ENCODE measurements at regions not wholly inside any gene's neighbourhood (a gene's known extent, or its start where the extent isn't known, plus 50 kb on each side); places are given as distances from the start of the nearest gene placed in this dataset.

DNA sequence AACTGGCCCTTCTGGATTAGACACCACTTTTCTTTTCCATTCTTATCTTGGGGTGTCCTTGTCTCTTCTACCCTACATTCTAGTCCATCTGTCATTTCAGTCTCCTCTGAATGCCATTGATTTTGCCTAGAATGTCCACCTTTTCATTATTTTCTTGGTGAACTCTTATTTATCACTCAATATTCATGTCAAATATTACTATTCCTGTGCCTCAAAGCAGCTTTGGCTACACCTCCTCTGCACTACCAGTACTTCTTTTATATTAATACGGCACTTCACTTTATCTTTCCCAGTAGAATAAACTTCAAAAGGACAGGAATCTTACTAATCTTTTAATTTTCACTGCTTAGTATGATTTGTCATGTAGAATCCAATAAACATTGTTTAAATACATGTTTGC lies 186.4 kb upstream of the DPYD start:
- ChIA-PET POLR2A (no interaction called here), CTCF (no interaction called here)
- Histone ChIP-seq H3K9me3 (peaks cover 16% of the 10 kb centered on the region), H3K4me2 (no peak overlapping the region), H3K27ac (no peak overlapping the region), H3K4me3 (no peak overlapping the region), H3K4me1 (peaks cover 27% of the 10 kb centered on the region)
- ATAC-seq (no peak), DNase-seq (ENCODE audit: low read depth in 1 of 2, low spot score in 1 of 2) (no peak), FAIRE-seq (no peak)
- WGBS (ENCODE audit: missing lambda C conversion rate), result 69% methylated on average over 1 of the region's 1 CpG
- TF ChIP-seq, protein P1, sequence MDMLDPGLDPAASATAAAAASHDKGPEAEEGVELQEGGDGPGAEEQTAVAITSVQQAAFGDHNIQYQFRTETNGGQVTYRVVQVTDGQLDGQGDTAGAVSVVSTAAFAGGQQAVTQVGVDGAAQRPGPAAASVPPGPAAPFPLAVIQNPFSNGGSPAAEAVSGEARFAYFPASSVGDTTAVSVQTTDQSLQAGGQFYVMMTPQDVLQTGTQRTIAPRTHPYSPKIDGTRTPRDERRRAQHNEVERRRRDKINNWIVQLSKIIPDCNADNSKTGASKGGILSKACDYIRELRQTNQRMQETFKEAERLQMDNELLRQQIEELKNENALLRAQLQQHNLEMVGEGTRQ (IDR thresholded peaks at IDR 0.05), result no peak
- no peak for TF ChIP-seq PHF8 (IDR thresholded peaks at IDR 0.05; ENCODE audit: borderline replicate concordance, low read depth)
- TF ChIP-seq NPAS2 (CRISPR knock-in tag; IDR thresholded peaks at IDR 0.05; ENCODE audit: borderline replicate concordance), result no peak
- no peak for TF ChIP-seq ZFP36 (IDR thresholded peaks at IDR 0.05; ENCODE audit: borderline replicate concordance, partially characterized antibody)
- no peak for TF ChIP-seq NR3C1 (IDR thresholded peaks at IDR 0.05)
- no peak for TF ChIP-seq ZNF302 (CRISPR knock-in tag; IDR thresholded peaks at IDR 0.05)
- no peak for TF ChIP-seq NFE2L2 (conservative IDR thresholded peaks at IDR 0.05; ENCODE audit: low read length)
- TF ChIP-seq, protein P2, sequence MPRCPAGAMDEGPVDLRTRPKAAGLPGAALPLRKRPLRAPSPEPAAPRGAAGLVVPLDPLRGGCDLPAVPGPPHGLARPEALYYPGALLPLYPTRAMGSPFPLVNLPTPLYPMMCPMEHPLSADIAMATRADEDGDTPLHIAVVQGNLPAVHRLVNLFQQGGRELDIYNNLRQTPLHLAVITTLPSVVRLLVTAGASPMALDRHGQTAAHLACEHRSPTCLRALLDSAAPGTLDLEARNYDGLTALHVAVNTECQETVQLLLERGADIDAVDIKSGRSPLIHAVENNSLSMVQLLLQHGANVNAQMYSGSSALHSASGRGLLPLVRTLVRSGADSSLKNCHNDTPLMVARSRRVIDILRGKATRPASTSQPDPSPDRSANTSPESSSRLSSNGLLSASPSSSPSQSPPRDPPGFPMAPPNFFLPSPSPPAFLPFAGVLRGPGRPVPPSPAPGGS (IDR thresholded peaks at IDR 0.05), result no peak
- no peak for TF ChIP-seq FOSB (CRISPR knock-in tag; IDR thresholded peaks at IDR 0.05)
- no peak for TF ChIP-seq MAZ (IDR thresholded peaks at IDR 0.05; ENCODE audit: borderline replicate concordance, low read depth, low read length)
- TF ChIP-seq HOXA7 (CRISPR knock-in tag; IDR thresholded peaks at IDR 0.05), result no peak
- TF ChIP-seq, protein P3, sequence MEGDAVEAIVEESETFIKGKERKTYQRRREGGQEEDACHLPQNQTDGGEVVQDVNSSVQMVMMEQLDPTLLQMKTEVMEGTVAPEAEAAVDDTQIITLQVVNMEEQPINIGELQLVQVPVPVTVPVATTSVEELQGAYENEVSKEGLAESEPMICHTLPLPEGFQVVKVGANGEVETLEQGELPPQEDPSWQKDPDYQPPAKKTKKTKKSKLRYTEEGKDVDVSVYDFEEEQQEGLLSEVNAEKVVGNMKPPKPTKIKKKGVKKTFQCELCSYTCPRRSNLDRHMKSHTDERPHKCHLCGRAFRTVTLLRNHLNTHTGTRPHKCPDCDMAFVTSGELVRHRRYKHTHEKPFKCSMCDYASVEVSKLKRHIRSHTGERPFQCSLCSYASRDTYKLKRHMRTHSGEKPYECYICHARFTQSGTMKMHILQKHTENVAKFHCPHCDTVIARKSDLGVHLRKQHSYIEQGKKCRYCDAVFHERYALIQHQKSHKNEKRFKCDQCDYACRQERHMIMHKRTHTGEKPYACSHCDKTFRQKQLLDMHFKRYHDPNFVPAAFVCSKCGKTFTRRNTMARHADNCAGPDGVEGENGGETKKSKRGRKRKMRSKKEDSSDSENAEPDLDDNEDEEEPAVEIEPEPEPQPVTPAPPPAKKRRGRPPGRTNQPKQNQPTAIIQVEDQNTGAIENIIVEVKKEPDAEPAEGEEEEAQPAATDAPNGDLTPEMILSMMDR (IDR thresholded peaks at IDR 0.05), result no peak
- no peak for TF ChIP-seq HEYL (CRISPR knock-in tag; IDR thresholded peaks at IDR 0.05)
- TF ChIP-seq ESRRA (IDR thresholded peaks at IDR 0.05; ENCODE audit: borderline replicate concordance, low read length), result no peak
- no peak for TF ChIP-seq MAFK (IDR thresholded peaks at IDR 0.05; ENCODE audit: partially characterized antibody)
- no peak for TF ChIP-seq EP300 (IDR thresholded peaks at IDR 0.05)
- TF ChIP-seq RCOR1 (IDR thresholded peaks at IDR 0.05; ENCODE audit: low read depth, low read length), result no peak
- TF ChIP-seq, protein P4, sequence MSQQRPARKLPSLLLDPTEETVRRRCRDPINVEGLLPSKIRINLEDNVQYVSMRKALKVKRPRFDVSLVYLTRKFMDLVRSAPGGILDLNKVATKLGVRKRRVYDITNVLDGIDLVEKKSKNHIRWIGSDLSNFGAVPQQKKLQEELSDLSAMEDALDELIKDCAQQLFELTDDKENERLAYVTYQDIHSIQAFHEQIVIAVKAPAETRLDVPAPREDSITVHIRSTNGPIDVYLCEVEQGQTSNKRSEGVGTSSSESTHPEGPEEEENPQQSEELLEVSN (IDR thresholded peaks at IDR 0.05; ENCODE audit: borderline replicate concordance, low read depth), result no peak
- no peak for TF ChIP-seq HOXB5 (CRISPR knock-in tag; IDR thresholded peaks at IDR 0.05)
- no peak for TF ChIP-seq GATA3 (IDR thresholded peaks at IDR 0.05; ENCODE audit: borderline replicate concordance)

DNA sequence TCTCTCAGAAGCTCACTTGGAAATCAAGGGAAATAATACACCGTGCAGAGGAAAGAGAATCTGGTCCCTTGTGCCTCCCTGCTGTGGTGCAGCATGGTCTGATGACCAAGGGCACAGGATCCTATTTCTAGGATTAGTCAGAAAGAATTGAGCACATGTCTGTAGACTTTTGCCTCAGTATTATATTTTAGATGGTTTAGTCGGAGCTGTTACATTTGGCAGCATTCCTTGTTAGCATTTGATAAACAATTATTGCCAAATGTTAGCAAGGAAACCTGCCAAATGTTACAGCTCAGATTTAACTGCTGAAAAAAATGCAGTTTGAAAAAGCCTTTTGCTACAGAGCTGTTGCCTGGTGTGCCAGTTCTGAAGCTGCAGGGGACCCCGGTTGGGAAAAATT lies 183.5 kb upstream of the DPYD start:
- peak in 1 of 2 experiments; percentile 36; a peak in 2 of 6 replicates for ATAC-seq
- Histone ChIP-seq H3K9me3 (peaks cover 16% of the 10 kb centered on the region), H3K4me1 (peaks cover 20% of the 10 kb centered on the region), H3K4me3 (no peak overlapping the region), H3K4me2 (peak overlapping the region; percentile 34; the same call in 2 of the 3 replicates), H3K27ac (peak overlapping the region in 1 of 2 experiments; percentile 55; a peak in 3 of 6 replicates)
- 21% methylated on average over 3 of the region's 3 CpGs for WGBS (ENCODE audit: missing lambda C conversion rate)
- POLR2A ChIA-PET, result no interaction called here
- TF ChIP-seq POLR2A (IDR thresholded peaks at IDR 0.05; ENCODE audit: low read length) (no peak), RARB (CRISPR knock-in tag; IDR thresholded peaks at IDR 0.05) (no peak), CEBPB (IDR thresholded peaks at IDR 0.05) (no peak), RAD21 (conservative IDR thresholded peaks at IDR 0.05 in 1 of 2, IDR thresholded peaks at IDR 0.05 in 1 of 2) (no peak), ZNF302 (CRISPR knock-in tag; IDR thresholded peaks at IDR 0.05) (no peak), TFCP2L1 (CRISPR knock-in tag; IDR thresholded peaks at IDR 0.05) (no peak), ZFP36 (IDR thresholded peaks at IDR 0.05; ENCODE audit: borderline replicate concordance, partially characterized antibody) (no peak), RFX5 (IDR thresholded peaks at IDR 0.05) (no peak), SMC3 (IDR thresholded peaks at IDR 0.05) (no peak), FOSB (CRISPR knock-in tag; IDR thresholded peaks at IDR 0.05) (no peak)
- TF ChIP-seq, protein P5, sequence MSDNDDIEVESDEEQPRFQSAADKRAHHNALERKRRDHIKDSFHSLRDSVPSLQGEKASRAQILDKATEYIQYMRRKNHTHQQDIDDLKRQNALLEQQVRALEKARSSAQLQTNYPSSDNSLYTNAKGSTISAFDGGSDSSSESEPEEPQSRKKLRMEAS (IDR thresholded peaks at IDR 0.05), result no peak
- TF ChIP-seq, protein P3 (IDR thresholded peaks at IDR 0.05), result no peak
- no peak for FAIRE-seq
- DNase-seq (ENCODE audit: low read depth in 1 of 2, low spot score in 1 of 2), result no peak
- CTCF ChIA-PET, result no interaction called here
